Endothelial cell (in vitro differentiated cells): ENCODE measurements at regions not wholly inside any gene's neighbourhood (a gene's known extent, or its start where the extent isn't known, plus 50 kb on each side); places are given as distances from the start of the nearest gene placed in this dataset.
"Not testable (repeated sequence)": the region's sequence is repeated elsewhere in the genome, so short reads cannot be mapped to it uniquely, and the experiment has no call there.

Source experiments
- DNase-seq: peaks from one replicate; pipeline ENCODE4 v3.0.0; 2021; ENCODE audit warnings: low spot score
- H3K27ac Mint-ChIP-seq: one replicate; pipeline ENCODE4 v1.8.0; 2021; ENCODE audit warnings: mixed read lengths, inconsistent platforms; ENCODE audit not compliant: unreplicated experiment
- H3K27me3 Mint-ChIP-seq: one replicate; pipeline ENCODE4 v1.8.0; 2021; ENCODE audit warnings: mild to moderate bottlenecking, moderate library complexity, mixed read lengths, inconsistent platforms; ENCODE audit not compliant: unreplicated experiment
- H3K36me3 Mint-ChIP-seq: one replicate; pipeline ENCODE4 v1.8.0; 2021; ENCODE audit warnings: mild to moderate bottlenecking, low read depth, mixed read lengths, inconsistent platforms; ENCODE audit not compliant: unreplicated experiment
- H3K4me1 Mint-ChIP-seq: one replicate; pipeline ENCODE4 v1.8.0; 2021; ENCODE audit warnings: mild to moderate bottlenecking, mixed read lengths, inconsistent platforms; ENCODE audit not compliant: unreplicated experiment
- H3K4me3 Mint-ChIP-seq: one replicate; pipeline ENCODE4 v1.8.0; 2021; ENCODE audit warnings: mild to moderate bottlenecking, mixed read lengths, inconsistent platforms; ENCODE audit not compliant: unreplicated experiment
- H3K9me3 Mint-ChIP-seq: one replicate; pipeline ENCODE4 v1.8.0; 2021; ENCODE audit warnings: mixed read lengths, inconsistent platforms; ENCODE audit not compliant: unreplicated experiment
- CTCF ChIP-seq: fragments of 200-600 bp; sonication (generic); IDR thresholded peaks from one replicate; pipeline ENCODE4 v1.5.0; 2021; ENCODE audit warnings: antibody characterized with exemption; ENCODE audit not compliant: unreplicated experiment

- no peak for DNase-seq
- H3K27me3 Mint-ChIP-seq = peaks cover 2% of the 10 kb centered on the region
- no peak for TF ChIP-seq CTCF
Measured at GRCh38 chr5:84764227-84764626, 379.5 kb upstream of the EDIL3 start.

GRCh38 chr5:84758008-84758407 lies 373.3 kb upstream of the EDIL3 start:
- DNase-seq = no peak
- Mint-ChIP-seq H3K27ac (no peak overlapping the region), H3K4me3 (no peak overlapping the region), H3K36me3 (no peaks in the 10 kb centered on the region), H3K9me3 (no peaks in the 10 kb centered on the region), H3K27me3 (no peaks in the 10 kb centered on the region), H3K4me1 (peaks cover 5% of the 10 kb centered on the region)
- TF ChIP-seq CTCF = no peak

More at GRCh38 chr5:84764227-84764626, 379.5 kb upstream of the EDIL3 start:
- H3K4me1 Mint-ChIP-seq = peaks cover 5% of the 10 kb centered on the region
- no peak overlapping the region for H3K4me3 Mint-ChIP-seq
- no peaks in the 10 kb centered on the region for H3K9me3 Mint-ChIP-seq
- H3K36me3 Mint-ChIP-seq = no peaks in the 10 kb centered on the region
- H3K27ac Mint-ChIP-seq = no peak overlapping the region

- no peaks in the 10 kb centered on the region for H3K36me3 Mint-ChIP-seq
- no peak for TF ChIP-seq CTCF
- no peak for DNase-seq
- no peaks in the 10 kb centered on the region for H3K4me1 Mint-ChIP-seq
- H3K4me3 Mint-ChIP-seq = no peak overlapping the region
- no peaks in the 10 kb centered on the region for H3K9me3 Mint-ChIP-seq
- no peak overlapping the region for H3K27ac Mint-ChIP-seq
- no peaks in the 10 kb centered on the region for H3K27me3 Mint-ChIP-seq
Measured at GRCh38 chr5:84752780-84753179, 368.1 kb upstream of the EDIL3 start.

- no peak overlapping the region for H3K27ac Mint-ChIP-seq
- no peaks in the 10 kb centered on the region for H3K27me3 Mint-ChIP-seq
- DNase-seq = no peak
- H3K9me3 Mint-ChIP-seq = no peaks in the 10 kb centered on the region
- H3K4me1 Mint-ChIP-seq = no peaks in the 10 kb centered on the region
- no peak for TF ChIP-seq CTCF
- H3K36me3 Mint-ChIP-seq = no peaks in the 10 kb centered on the region
- H3K4me3 Mint-ChIP-seq = no peak overlapping the region
Measured at GRCh38 chr5:84748313-84748712, 363.6 kb upstream of the EDIL3 start.

GRCh38 chr5:84746280-84746679 lies 361.6 kb upstream of the EDIL3 start:
- not testable (repeated sequence) for H3K36me3 Mint-ChIP-seq, H3K27me3 Mint-ChIP-seq, H3K4me1 Mint-ChIP-seq, H3K4me3 Mint-ChIP-seq, DNase-seq, H3K9me3 Mint-ChIP-seq, H3K27ac Mint-ChIP-seq

- no peak for TF ChIP-seq CTCF
Measured at GRCh38 chr5:84741056-84741455, 356.4 kb upstream of the EDIL3 start.

More at GRCh38 chr5:84741056-84741455, 356.4 kb upstream of the EDIL3 start:
- Mint-ChIP-seq H3K4me3 (no peak overlapping the region), H3K4me1 (no peaks in the 10 kb centered on the region), H3K27ac (no peak overlapping the region), H3K27me3 (no peaks in the 10 kb centered on the region), H3K36me3 (no peaks in the 10 kb centered on the region), H3K9me3 (no peaks in the 10 kb centered on the region)
- no peak for DNase-seq
